ENCODE measurements at regions not wholly inside any gene's neighbourhood (a gene's known extent, or its start where the extent isn't known, plus 50 kb on each side); places are given as distances from the start of the nearest gene placed in this dataset.
"Not testable (repeated sequence)": the region's sequence is repeated elsewhere in the genome, so short reads cannot be mapped to it uniquely, and the experiment has no call there.

GRCh38 chr5:126233256-126233655 lies 190.0 kb upstream of the GRAMD2B start:
- no peak for DNase-seq

- no peak for DNase-seq
Observed at GRCh38 chr5:126234563-126235195, 188.5 kb upstream of the GRAMD2B start.

- no peak for DNase-seq
Observed at GRCh38 chr5:126235628-126236027, 187.6 kb upstream of the GRAMD2B start.

- no peak for DNase-seq
Observed at GRCh38 chr5:126236994-126237393, 186.2 kb upstream of the GRAMD2B start.

GRCh38 chr5:126248611-126249010 lies 174.6 kb upstream of the GRAMD2B start:
- DNase-seq = no peak

GRCh38 chr5:126251024-126251423 lies 172.2 kb upstream of the GRAMD2B start:
- no peak for DNase-seq

GRCh38 chr5:126253406-126253805 lies 169.8 kb upstream of the GRAMD2B start:
- DNase-seq = no peak

GRCh38 chr5:126263591-126264184 lies 159.5 kb upstream of the GRAMD2B start:
- no peak for DNase-seq

GRCh38 chr5:126265917-126266316 lies 157.3 kb upstream of the GRAMD2B start:
- DNase-seq = no peak

GRCh38 chr5:126267438-126267837 lies 155.8 kb upstream of the GRAMD2B start:
- no peak for DNase-seq

- DNase-seq = no peak
Observed at GRCh38 chr5:126268697-126269315, 154.4 kb upstream of the GRAMD2B start.

- DNase-seq = no peak
Observed at GRCh38 chr5:126269511-126269910, 153.7 kb upstream of the GRAMD2B start.

- no peak for DNase-seq
Observed at GRCh38 chr5:126271141-126271540, 152.1 kb upstream of the GRAMD2B start.

- no peak for DNase-seq
Observed at GRCh38 chr5:126274076-126274762, 149.0 kb upstream of the GRAMD2B start.

GRCh38 chr5:126274763-126275125 lies 148.5 kb upstream of the GRAMD2B start:
- DNase-seq = no peak

GRCh38 chr5:126277762-126278161 lies 145.4 kb upstream of the GRAMD2B start:
- DNase-seq = no peak

GRCh38 chr5:126280343-126280742 lies 142.9 kb upstream of the GRAMD2B start:
- no peak for DNase-seq

- DNase-seq = no peak
Observed at GRCh38 chr5:126280846-126281245, 142.4 kb upstream of the GRAMD2B start.

GRCh38 chr5:126284977-126285696 lies 138.1 kb upstream of the GRAMD2B start:
- no peak for DNase-seq

GRCh38 chr5:126296121-126296520 lies 127.1 kb upstream of the GRAMD2B start:
- not testable (repeated sequence) for DNase-seq

GRCh38 chr5:126300293-126300692 lies 122.9 kb upstream of the GRAMD2B start:
- DNase-seq = no peak

GRCh38 chr5:126301056-126301455 lies 122.2 kb upstream of the GRAMD2B start:
- no peak for DNase-seq

- DNase-seq = no peak
Observed at GRCh38 chr5:126309860-126310259, 113.3 kb upstream of the GRAMD2B start.
